HS-5 (cell line): ENCODE measurements at regions not wholly inside any gene's neighbourhood (a gene's known extent, or its start where the extent isn't known, plus 50 kb on each side); places are given as distances from the start of the nearest gene placed in this dataset.

Experiments used
- DNase-seq: peaks from one replicate; pipeline ENCODE4 v3.0.0-alpha.2; 2012; ENCODE audit warnings: low read depth

GRCh38 chr20:22226849-22227700, 357.3 kb downstream of the FOXA2 start:
- DNase-seq: no peak

GRCh38 chr20:22223236-22223635, 361.1 kb downstream of the FOXA2 start:
- no peak for DNase-seq

- no peak for DNase-seq
Observed at GRCh38 chr20:22217712-22218352, 366.5 kb downstream of the FOXA2 start.

- DNase-seq: no peak
Observed at GRCh38 chr20:22216984-22217383, 367.4 kb downstream of the FOXA2 start.

- DNase-seq: no peak
Observed at GRCh38 chr20:22214296-22214695, 370.1 kb downstream of the FOXA2 start.

- DNase-seq: no peak
Observed at GRCh38 chr20:22213271-22213670, 371.1 kb downstream of the FOXA2 start.

GRCh38 chr20:22207280-22207679, 377.1 kb downstream of the FOXA2 start:
- DNase-seq: no peak

GRCh38 chr20:22204801-22205200, 379.6 kb downstream of the FOXA2 start:
- no peak for DNase-seq

GRCh38 chr20:22182148-22182547, 402.2 kb downstream of the FOXA2 start:
- DNase-seq: no peak

- no peak for DNase-seq
Observed at GRCh38 chr20:22180244-22180643, 404.1 kb downstream of the FOXA2 start.

GRCh38 chr20:22160101-22160652, 424.2 kb downstream of the FOXA2 start:
- DNase-seq: no peak

- DNase-seq: no peak
Observed at GRCh38 chr20:22159276-22159675, 425.1 kb downstream of the FOXA2 start.

GRCh38 chr20:22127587-22127986, 422.1 kb downstream of the PAX1 start:
- no peak for DNase-seq

- no peak for DNase-seq
Observed at GRCh38 chr20:22106308-22106938, 401.0 kb downstream of the PAX1 start.

GRCh38 chr20:22101606-22102005, 396.1 kb downstream of the PAX1 start:
- DNase-seq: no peak

GRCh38 chr20:22100686-22101085, 395.2 kb downstream of the PAX1 start:
- DNase-seq: no peak

GRCh38 chr20:22099348-22099747, 393.9 kb downstream of the PAX1 start:
- DNase-seq: no peak

GRCh38 chr20:22098511-22098910, 393.0 kb downstream of the PAX1 start:
- no peak for DNase-seq

- DNase-seq: no peak
Observed at GRCh38 chr20:22093122-22093521, 387.7 kb downstream of the PAX1 start.

GRCh38 chr20:22088882-22089281, 383.4 kb downstream of the PAX1 start:
- DNase-seq: no peak

GRCh38 chr20:22080985-22081384, 375.5 kb downstream of the PAX1 start:
- DNase-seq: no peak

GRCh38 chr20:22074635-22075034, 369.2 kb downstream of the PAX1 start:
- DNase-seq: no peak

- DNase-seq: no peak
Observed at GRCh38 chr20:22071841-22072240, 366.4 kb downstream of the PAX1 start.
